ENCODE measurements at regions not wholly inside any gene's neighbourhood (a gene's known extent, or its start where the extent isn't known, plus 50 kb on each side); places are given as distances from the start of the nearest gene placed in this dataset.

- TF ChIP-seq NANOG (IDR thresholded peaks at IDR 0.05; ENCODE audit: borderline replicate concordance) (no peak), ZNF331 (CRISPR knock-in tag; IDR thresholded peaks at IDR 0.05; ENCODE audit: low read depth) (no peak), EZH2 (IDR thresholded peaks at IDR 0.05; ENCODE audit: low read depth, unreplicated experiment) (no peak), REST (IDR thresholded peaks at IDR 0.05; ENCODE audit: unreplicated experiment) (no peak), CREB1 (CRISPR knock-in tag; IDR thresholded peaks at IDR 0.05; ENCODE audit: low read depth) (no peak), POLR2AphosphoS5 (IDR thresholded peaks at IDR 0.05; ENCODE audit: low read depth) (no peak), ETS1 (IDR thresholded peaks at IDR 0.05) (no peak), ZNF114 (CRISPR knock-in tag; IDR thresholded peaks at IDR 0.05) (no peak), ZNF462 (CRISPR knock-in tag; IDR thresholded peaks at IDR 0.05) (no peak), STAT1 (IDR thresholded peaks at IDR 0.05; ENCODE audit: unreplicated experiment) (no peak), JUNB (IDR thresholded peaks at IDR 0.05; ENCODE audit: unreplicated experiment) (no peak), CTCF (conservative IDR thresholded peaks at IDR 0.05; ENCODE audit: low read depth in 2 of 2) (no peak), EZH2phosphoT487 (IDR thresholded peaks at IDR 0.05; ENCODE audit: unreplicated experiment) (no peak)
- H3K27me3 ChIP-seq (ENCODE audit: insufficient read depth): no peaks in the 10 kb centered on the region
- H3K79me2 ChIP-seq (replicated peaks; ENCODE audit: insufficient read depth): no peaks in the 10 kb centered on the region
- H3K4me1 Mint-ChIP-seq: peaks cover 6% of the 10 kb centered on the region
- no peaks in the 10 kb centered on the region for H4K20me1 ChIP-seq (replicated peaks; ENCODE audit: insufficient read depth)
- peaks cover 8% of the 10 kb centered on the region; the same call in 1 of the 2 replicates for H3K9me2 ChIP-seq (ENCODE audit: insufficient read depth)
- peaks cover 5% of the 10 kb centered on the region for H3K27me3 Mint-ChIP-seq (ENCODE audit: insufficient read depth, low read depth, poor library complexity)
- H3K27ac ChIP-seq (ENCODE audit: low read depth): no peak overlapping the region
- H3K36me3 Mint-ChIP-seq (ENCODE audit: low read depth): no peaks in the 10 kb centered on the region
- H3K27ac Mint-ChIP-seq: no peak overlapping the region
- no peak overlapping the region for H3K4me3 Mint-ChIP-seq
- H3K9me3 Mint-ChIP-seq: no peaks in the 10 kb centered on the region
- no peaks in the 10 kb centered on the region for H3F3A ChIP-seq (replicated peaks; ENCODE audit: low read depth)
- H3K4me1 ChIP-seq (ENCODE audit: insufficient read depth): peaks cover 3% of the 10 kb centered on the region; the same call in 1 of the 2 replicates
- no peaks in the 10 kb centered on the region for H3K36me3 ChIP-seq (ENCODE audit: insufficient read depth)
- DNase-seq (ENCODE audit: low spot score) (no peak), ATAC-seq (no peak)
- H2AFZ ChIP-seq: no peak overlapping the region
- no peak overlapping the region for H3K4me2 ChIP-seq
- H3K4me3 ChIP-seq: no peak overlapping the region
Measured at GRCh38 chr5:2158767-2159166, 276.0 kb upstream of the IRX4 start.

All from GM23338 (cell line).